LNCaP clone FGC (cell line): ENCODE measurements at regions not wholly inside any gene's neighbourhood (a gene's known extent, or its start where the extent isn't known, plus 50 kb on each side); places are given as distances from the start of the nearest gene placed in this dataset.

Source experiments
- DNase-seq: peaks from one replicate; pipeline ENCODE4 v3.0.0-alpha.2; 2011; ENCODE audit warnings: low read depth
- H3K4me3 ChIP-seq: 2 replicates; pipeline ENCODE4 v1.5.1; 2011; ENCODE audit warnings: mild to moderate bottlenecking, low read depth, low read length, control low read depth
- TF ChIP-seq, protein P1 (sequence below): IDR thresholded peaks from 2 replicates; pipeline ENCODE4 v1.5.1; 2012; ENCODE audit warnings: mild to moderate bottlenecking; ENCODE audit not compliant: control insufficient read depth, insufficient read depth; ENCODE audit errors: extremely low read depth

DNA sequence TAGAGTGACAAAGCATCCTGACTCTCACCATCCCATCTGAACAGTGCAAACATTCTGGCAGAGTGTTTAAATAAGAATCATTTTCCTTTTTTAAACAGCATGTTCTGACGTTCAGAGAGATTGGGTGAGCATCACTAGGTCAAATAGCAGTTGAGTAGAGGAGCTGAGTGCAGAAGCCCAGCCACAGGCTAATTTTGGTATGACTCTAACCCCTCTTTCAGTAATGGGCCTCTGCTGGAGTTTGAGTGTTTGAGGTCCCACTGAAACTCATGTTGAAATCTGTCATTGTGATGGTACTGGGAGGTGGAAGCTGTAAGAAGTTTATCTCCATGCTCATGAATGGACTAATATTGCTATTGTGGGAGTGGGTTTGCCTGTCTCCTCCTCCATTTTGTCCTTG is 194.4 kb downstream of the SALL1 start:
- H3K4me3 ChIP-seq: no peak overlapping the region
- DNase-seq: no peak
- TF ChIP-seq, protein P1, sequence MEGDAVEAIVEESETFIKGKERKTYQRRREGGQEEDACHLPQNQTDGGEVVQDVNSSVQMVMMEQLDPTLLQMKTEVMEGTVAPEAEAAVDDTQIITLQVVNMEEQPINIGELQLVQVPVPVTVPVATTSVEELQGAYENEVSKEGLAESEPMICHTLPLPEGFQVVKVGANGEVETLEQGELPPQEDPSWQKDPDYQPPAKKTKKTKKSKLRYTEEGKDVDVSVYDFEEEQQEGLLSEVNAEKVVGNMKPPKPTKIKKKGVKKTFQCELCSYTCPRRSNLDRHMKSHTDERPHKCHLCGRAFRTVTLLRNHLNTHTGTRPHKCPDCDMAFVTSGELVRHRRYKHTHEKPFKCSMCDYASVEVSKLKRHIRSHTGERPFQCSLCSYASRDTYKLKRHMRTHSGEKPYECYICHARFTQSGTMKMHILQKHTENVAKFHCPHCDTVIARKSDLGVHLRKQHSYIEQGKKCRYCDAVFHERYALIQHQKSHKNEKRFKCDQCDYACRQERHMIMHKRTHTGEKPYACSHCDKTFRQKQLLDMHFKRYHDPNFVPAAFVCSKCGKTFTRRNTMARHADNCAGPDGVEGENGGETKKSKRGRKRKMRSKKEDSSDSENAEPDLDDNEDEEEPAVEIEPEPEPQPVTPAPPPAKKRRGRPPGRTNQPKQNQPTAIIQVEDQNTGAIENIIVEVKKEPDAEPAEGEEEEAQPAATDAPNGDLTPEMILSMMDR: no peak

GRCh38 chr16:50955311-50955710 is 195.8 kb downstream of the SALL1 start:
- TF ChIP-seq, protein P1: no peak
- H3K4me3 ChIP-seq: no peak overlapping the region
- peak; percentile 70 for DNase-seq

DNA sequence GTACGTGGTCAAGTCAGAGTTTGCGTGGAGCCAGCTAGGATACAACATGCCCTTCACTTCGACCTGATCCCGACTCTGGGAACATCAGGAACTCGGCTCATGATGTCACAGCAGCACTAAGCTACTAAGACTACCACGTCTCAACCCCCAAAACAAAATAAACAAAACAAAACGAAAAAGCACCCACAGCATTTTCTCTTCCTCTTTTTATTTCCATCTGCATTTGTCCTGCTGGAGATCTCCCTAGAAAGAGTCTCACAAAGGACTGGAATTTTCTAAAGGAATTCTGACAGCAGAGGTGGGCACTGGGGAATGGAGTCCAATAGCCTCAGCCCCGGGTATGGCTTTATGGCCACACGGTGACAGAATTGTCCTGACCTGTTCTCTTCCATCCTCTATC is 196.6 kb downstream of the SALL1 start:
- no peak for DNase-seq
- H3K4me3 ChIP-seq: no peak overlapping the region
- TF ChIP-seq, protein P1: no peak

GRCh38 chr16:50953290-50953689 is 197.8 kb downstream of the SALL1 start:
- TF ChIP-seq, protein P1: no peak
- DNase-seq: no peak

GRCh38 chr16:50950955-50951354 is 200.1 kb downstream of the SALL1 start:
- H3K4me3 ChIP-seq: no peak overlapping the region
- TF ChIP-seq, protein P1: no peak
- no peak for DNase-seq

More at GRCh38 chr16:50953290-50953689, 197.8 kb downstream of the SALL1 start:
- no peak overlapping the region for H3K4me3 ChIP-seq

DNA sequence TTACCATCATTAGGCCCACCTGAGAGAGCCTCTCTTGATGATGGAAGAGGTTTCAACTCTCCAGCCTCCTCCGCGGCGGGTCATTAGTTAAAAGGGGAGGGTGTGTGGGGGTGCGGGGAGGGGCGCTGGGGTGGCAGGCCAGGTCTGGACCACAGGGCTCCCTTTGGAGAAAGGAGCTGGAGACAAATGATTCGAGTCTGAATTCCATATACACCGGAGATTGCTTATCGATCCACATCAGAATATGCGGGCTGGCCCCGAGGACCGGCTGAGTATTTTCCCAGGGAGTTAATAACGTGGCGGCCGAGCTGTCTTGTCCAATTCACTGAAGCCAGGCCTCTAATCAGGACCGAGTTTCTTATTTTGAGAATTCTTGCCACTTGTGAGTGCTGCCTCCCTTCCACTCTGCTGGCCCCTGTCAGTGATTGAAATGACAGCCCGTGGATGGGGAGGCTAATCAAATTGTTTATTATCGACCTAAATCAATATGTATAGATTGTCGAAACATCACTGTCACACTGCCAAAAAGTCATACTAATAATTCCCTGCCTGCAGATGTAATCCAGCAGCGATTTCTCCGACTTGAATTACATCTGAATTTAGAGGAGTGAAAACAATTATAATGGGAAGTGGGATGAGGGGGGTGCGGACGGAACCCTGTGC is 202.7 kb downstream of the SALL1 start:
- H3K4me3 ChIP-seq: no peak overlapping the region
- DNase-seq: no peak
- TF ChIP-seq, protein P1: no peak

DNA sequence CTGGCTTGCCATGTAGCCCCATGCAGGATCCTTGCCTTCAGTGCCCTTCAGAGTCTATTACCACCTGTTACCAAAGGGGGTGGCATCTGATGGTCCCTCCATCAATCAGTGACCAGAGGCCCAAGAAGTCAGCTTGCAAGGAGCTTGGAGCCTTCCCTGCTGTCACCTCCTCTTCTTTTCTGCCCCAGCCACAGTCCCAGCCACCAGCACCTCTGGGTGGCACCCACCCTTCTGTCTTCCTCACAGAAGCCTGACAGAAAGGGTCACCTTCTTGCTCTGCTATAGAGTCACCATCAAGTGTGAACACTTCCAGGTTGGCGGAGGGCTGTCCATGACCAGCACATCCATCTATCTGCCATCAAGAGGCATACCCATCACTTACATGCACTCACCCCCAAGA is 203.2 kb downstream of the SALL1 start:
- H3K4me3 ChIP-seq: no peak overlapping the region
- TF ChIP-seq, protein P1: no peak
- DNase-seq: no peak
